Keratinocyte (primary cell): ENCODE measurements at regions not wholly inside any gene's neighbourhood (a gene's known extent, or its start where the extent isn't known, plus 50 kb on each side); places are given as distances from the start of the nearest gene placed in this dataset.

Experiments used
- DNase-seq: peaks from one replicate; pipeline ENCODE4 v3.0.0-alpha.2; 2011; ENCODE audit warnings: low read depth, missing footprints, low spot score
- FAIRE-seq: peaks from 2 replicates; lab custom pipeline; 2011; peaks lifted over from hg19 to GRCh38; lab: Jason Lieb, UNC
- H2AFZ ChIP-seq: 2 replicates; pipeline ENCODE4 v1.6.0; 2012; ENCODE audit warnings: low read length, control low read depth, inconsistent platforms; ENCODE audit not compliant: control insufficient read depth
- H3K27ac ChIP-seq: 2 replicates; pipeline ENCODE4 v1.5.1; 2011; ENCODE audit warnings: low read length; ENCODE audit not compliant: control insufficient read depth, insufficient read depth
- H3K27me3 ChIP-seq: 3 replicates; pipeline ENCODE4 v1.6.0; 2011; ENCODE audit warnings: low read length; ENCODE audit not compliant: control insufficient read depth, insufficient read depth; ENCODE audit errors: extremely low read depth
- H3K36me3 ChIP-seq, 2 experiments: 2 replicates in 1 of 2; 3 replicates in 1 of 2; pipeline ENCODE4 v1.5.1; 2011; ENCODE audit warnings: low read length in 2 of 2, mild to moderate bottlenecking in 1 of 2; ENCODE audit not compliant: control insufficient read depth in 2 of 2, insufficient read depth in 2 of 2; ENCODE audit errors: extremely low read depth in 1 of 2
- H3K4me1 ChIP-seq: 3 replicates; pipeline ENCODE4 v1.5.1; 2011; ENCODE audit warnings: low read length; ENCODE audit not compliant: control insufficient read depth, insufficient read depth; ENCODE audit errors: extremely low read depth
- H3K4me2 ChIP-seq: 3 replicates; pipeline ENCODE4 v1.6.0; 2011; ENCODE audit warnings: low read depth, low read length; ENCODE audit not compliant: control insufficient read depth, insufficient read depth; ENCODE audit errors: extremely low read depth
- H3K4me3 ChIP-seq, 3 experiments: fragments of 200-600 bp in 1 of 3; sonication (generic) in 1 of 3; 2 replicates in 2 of 3; 3 replicates in 1 of 3; pipeline ENCODE4 v1.5.1; 2011 to 2016; ENCODE audit warnings: low read length in 3 of 3, mild to moderate bottlenecking in 3 of 3, control low read depth in 2 of 3, inconsistent platforms in 1 of 3, low read depth in 1 of 3, mixed read lengths in 1 of 3, mixed run types in 1 of 3, moderate library complexity in 1 of 3; ENCODE audit not compliant: control insufficient read depth in 2 of 3, insufficient read depth in 2 of 3; ENCODE audit errors: extremely low read depth in 1 of 3
- H3K79me2 ChIP-seq: 2 replicates; pipeline ENCODE4 v1.6.0; 2012; ENCODE audit warnings: low read length; ENCODE audit not compliant: control insufficient read depth, insufficient read depth
- H3K9ac ChIP-seq: 3 replicates; pipeline ENCODE4 v1.6.0; 2011; ENCODE audit warnings: low read length; ENCODE audit not compliant: control insufficient read depth, insufficient read depth; ENCODE audit errors: extremely low read depth
- H3K9me1 ChIP-seq: 3 replicates; pipeline ENCODE4 v1.6.0; 2011; ENCODE audit warnings: low read length; ENCODE audit not compliant: control insufficient read depth, insufficient read depth; ENCODE audit errors: extremely low read depth
- H3K9me3 ChIP-seq: 2 replicates; pipeline ENCODE4 v1.5.1; 2012; ENCODE audit warnings: low read depth, low read length; ENCODE audit not compliant: control insufficient read depth
- H4K20me1 ChIP-seq: 3 replicates; pipeline ENCODE4 v1.6.0; 2011; ENCODE audit warnings: low read length; ENCODE audit not compliant: control insufficient read depth, insufficient read depth; ENCODE audit errors: extremely low read depth
- CTCF ChIP-seq, 3 experiments: IDR thresholded peaks in 1 of 3; conservative IDR thresholded peaks in 1 of 3; optimal IDR thresholded peaks in 1 of 3; 2 replicates in 2 of 3; 3 replicates in 1 of 3; pipeline versions ENCODE3 to v1.5.1; 2011; ENCODE audit warnings: low read length in 3 of 3, mild to moderate bottlenecking in 3 of 3, moderate library complexity in 2 of 3, control low read depth in 1 of 3, inconsistent platforms in 1 of 3; ENCODE audit not compliant: insufficient read depth in 2 of 3; ENCODE audit errors: extremely low read depth in 1 of 3
- EZH2 ChIP-seq: IDR thresholded peaks from one replicate; pipeline ENCODE4 v1.6.1; 2012; ENCODE audit warnings: inconsistent platforms, mild to moderate bottlenecking, low read length, moderate library complexity
- dilution Hi-C: fragments of 300-500 bp; cut with MboI; formaldehyde crosslinking; loops from one replicate; pipeline ENCODE4 v1.7.0; 2020; ENCODE audit warnings: low sequenced_read_pairs; ENCODE audit not compliant: extremely low pct_ligation_motif_present

GRCh38 chr10:36331121-36331520 lies 689.0 kb upstream of the FZD8 start:
- H3K4me1 ChIP-seq: no peaks in the 10 kb centered on the region
- H3K27ac ChIP-seq: no peak overlapping the region
- no peak overlapping the region for H2AFZ ChIP-seq
- H3K79me2 ChIP-seq: no peaks in the 10 kb centered on the region
- no peaks in the 10 kb centered on the region for H3K9me3 ChIP-seq
- DNase-seq (no peak), FAIRE-seq (no peak)
- H3K4me2 ChIP-seq: no peak overlapping the region
- H3K36me3 ChIP-seq: no peaks in the 10 kb centered on the region
- dilution Hi-C loops: no loop called here
- H4K20me1 ChIP-seq: no peaks in the 10 kb centered on the region
- TF ChIP-seq EZH2 (no peak), CTCF (optimal IDR thresholded peaks at IDR 0.05 in 1 of 3, IDR thresholded peaks at IDR 0.05 in 1 of 3, conservative IDR thresholded peaks at IDR 0.05 in 1 of 3; ENCODE audit: extremely low read depth in 1 of 3, insufficient read depth in 2 of 3, low read length in 3 of 3) (no peak)
- no peak overlapping the region for H3K9ac ChIP-seq
- no peak overlapping the region for H3K4me3 ChIP-seq
- no peaks in the 10 kb centered on the region for H3K9me1 ChIP-seq
- no peaks in the 10 kb centered on the region for H3K27me3 ChIP-seq

- H3K36me3 ChIP-seq: no peaks in the 10 kb centered on the region
- dilution Hi-C loops: no loop called here
- no peaks in the 10 kb centered on the region for H3K9me1 ChIP-seq
- H3K4me2 ChIP-seq: no peak overlapping the region
- no peaks in the 10 kb centered on the region for H3K79me2 ChIP-seq
- no peak overlapping the region for H3K4me3 ChIP-seq
- no peak for TF ChIP-seq CTCF (optimal IDR thresholded peaks at IDR 0.05 in 1 of 3, IDR thresholded peaks at IDR 0.05 in 1 of 3, conservative IDR thresholded peaks at IDR 0.05 in 1 of 3; ENCODE audit: extremely low read depth in 1 of 3, insufficient read depth in 2 of 3, low read length in 3 of 3)
- TF ChIP-seq EZH2: no peak
- H3K9me3 ChIP-seq: no peaks in the 10 kb centered on the region
- H3K4me1 ChIP-seq: no peaks in the 10 kb centered on the region
- no peak overlapping the region for H3K27ac ChIP-seq
- no peaks in the 10 kb centered on the region for H4K20me1 ChIP-seq
- FAIRE-seq (no peak), DNase-seq (no peak)
- H2AFZ ChIP-seq: no peak overlapping the region
- H3K27me3 ChIP-seq: no peaks in the 10 kb centered on the region
- H3K9ac ChIP-seq: no peak overlapping the region
Observed at GRCh38 chr10:36325815-36326214, 683.7 kb upstream of the FZD8 start.
